GM21717 (cell line): ENCODE measurements at regions not wholly inside any gene's neighbourhood (a gene's known extent, or its start where the extent isn't known, plus 50 kb on each side); places are given as distances from the start of the nearest gene placed in this dataset.

Experiments used
- ATAC-seq: cut with Tn5 transposase; IDR thresholded peaks from one replicate; pipeline ENCODE4 v1.9.1; 2021; ENCODE audit warnings: mild to moderate bottlenecking, moderate library complexity; ENCODE audit not compliant: unreplicated experiment

- ATAC-seq, result no peak
Measured at GRCh38 chr3:160162440-160162839, 62.8 kb upstream of the C3orf80 start.

- ATAC-seq, result no peak
Measured at GRCh38 chr3:160163229-160163878, 61.9 kb upstream of the C3orf80 start.

- ATAC-seq, result no peak
Measured at GRCh38 chr3:160168246-160168645, 57.0 kb upstream of the C3orf80 start.

GRCh38 chr3:160169139-160169976 is 55.9 kb upstream of the C3orf80 start:
- ATAC-seq, result no peak

- ATAC-seq, result peak; percentile 85
Measured at GRCh38 chr3:160170409-160171370, 54.5 kb upstream of the C3orf80 start.

- ATAC-seq, result no peak
Measured at GRCh38 chr3:160171813-160172212, 53.4 kb upstream of the C3orf80 start.

GRCh38 chr3:160174621-160175020 is 50.6 kb upstream of the C3orf80 start:
- no peak for ATAC-seq
